MCF 10A (cell line): ENCODE measurements at regions not wholly inside any gene's neighbourhood (a gene's known extent, or its start where the extent isn't known, plus 50 kb on each side); places are given as distances from the start of the nearest gene placed in this dataset.

Experiments used
- BruUV-seq: library from RNA; stranded (reverse); fragments of 400-500 nt; replicated peaks from 2 replicates; lab custom pipeline; 2021; lab: Mats Ljungman, UMichigan
- CTCF ChIA-PET: fragments of 300-600 bp; sonication (Branson Sonifier 250); formaldehyde crosslinking; extraction: SDS; loops from one replicate; lab custom pipeline; 2021; ENCODE audit warnings: antibody characterized with exemption, inconsistent platforms; lab: Yijun Ruan, JAX
- POLR2A ChIA-PET: fragments of 300-600, 350-650 bp; sonication (Branson Sonifier 250); formaldehyde crosslinking; extraction: SDS; loops from one replicate; lab custom pipeline; 2020; ENCODE audit warnings: antibody characterized with exemption, inconsistent platforms; lab: Yijun Ruan, JAX
- DNase-seq: peaks from one replicate; pipeline ENCODE4 v3.0.0-alpha.2; 2018; ENCODE audit not compliant: unreplicated experiment
- H3K27ac Mint-ChIP-seq: one replicate; pipeline ENCODE4 v1.8.0; 2022; ENCODE audit warnings: mild to moderate bottlenecking, low read depth, mixed read lengths; ENCODE audit not compliant: unreplicated experiment
- H3K27me3 Mint-ChIP-seq: one replicate; pipeline ENCODE4 v1.8.0; 2022; ENCODE audit warnings: mixed read lengths; ENCODE audit not compliant: insufficient read depth, unreplicated experiment
- H3K36me3 Mint-ChIP-seq: one replicate; pipeline ENCODE4 v1.8.0; 2022; ENCODE audit warnings: mild to moderate bottlenecking, moderate library complexity, mixed read lengths; ENCODE audit not compliant: insufficient read depth, unreplicated experiment
- H3K4me1 Mint-ChIP-seq: one replicate; pipeline ENCODE4 v1.8.0; 2022; ENCODE audit warnings: mixed read lengths; ENCODE audit not compliant: insufficient read depth, unreplicated experiment
- H3K4me3 Mint-ChIP-seq: one replicate; pipeline ENCODE4 v1.8.0; 2022; ENCODE audit warnings: mild to moderate bottlenecking, moderate library complexity, mixed read lengths; ENCODE audit not compliant: unreplicated experiment
- H3K9me3 Mint-ChIP-seq: one replicate; pipeline ENCODE4 v1.8.0; 2022; ENCODE audit warnings: mixed read lengths; ENCODE audit not compliant: unreplicated experiment
- intact Hi-C: fragments of 100-400 bp; cut with micrococcal nuclease; formaldehyde crosslinking; loops from 2 replicates; pipeline ENCODE4 v1.14.1; 2022
- TF ChIP-seq, protein P1 (sequence below): fragments of 200-600 bp; IDR thresholded peaks from one replicate; pipeline ENCODE4 v1.8.0; 2022; ENCODE audit warnings: antibody characterized with exemption, mild to moderate bottlenecking; ENCODE audit not compliant: unreplicated experiment

DNA sequence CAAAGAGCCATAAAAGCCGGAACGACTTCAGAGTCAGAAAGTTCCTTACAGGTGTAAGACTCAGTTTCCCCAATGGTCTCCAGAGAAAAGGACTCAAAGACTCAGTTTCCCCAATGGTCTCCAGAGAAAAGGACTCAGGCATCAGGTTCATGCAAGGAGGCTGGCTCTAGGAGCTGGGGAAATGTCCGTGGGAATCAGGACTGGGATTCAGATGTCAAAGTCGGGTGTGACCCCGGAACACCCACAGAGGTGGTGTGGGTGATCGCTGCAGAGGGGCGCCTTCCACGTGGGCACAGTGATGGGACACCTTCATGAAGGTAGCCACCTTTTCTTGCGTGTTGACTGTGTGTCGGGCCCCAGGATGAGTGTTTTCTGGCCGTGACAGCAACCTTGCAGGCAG is 340.8 kb downstream of the NPHP4 start:
- Mint-ChIP-seq H3K4me1 (peaks cover 27% of the 10 kb centered on the region), H3K27me3 (no peaks in the 10 kb centered on the region), H3K4me3 (no peak overlapping the region), H3K9me3 (peaks cover 4% of the 10 kb centered on the region), H3K27ac (no peak overlapping the region), H3K36me3 (no peaks in the 10 kb centered on the region)
- no peak for DNase-seq
- TF ChIP-seq, protein P1, sequence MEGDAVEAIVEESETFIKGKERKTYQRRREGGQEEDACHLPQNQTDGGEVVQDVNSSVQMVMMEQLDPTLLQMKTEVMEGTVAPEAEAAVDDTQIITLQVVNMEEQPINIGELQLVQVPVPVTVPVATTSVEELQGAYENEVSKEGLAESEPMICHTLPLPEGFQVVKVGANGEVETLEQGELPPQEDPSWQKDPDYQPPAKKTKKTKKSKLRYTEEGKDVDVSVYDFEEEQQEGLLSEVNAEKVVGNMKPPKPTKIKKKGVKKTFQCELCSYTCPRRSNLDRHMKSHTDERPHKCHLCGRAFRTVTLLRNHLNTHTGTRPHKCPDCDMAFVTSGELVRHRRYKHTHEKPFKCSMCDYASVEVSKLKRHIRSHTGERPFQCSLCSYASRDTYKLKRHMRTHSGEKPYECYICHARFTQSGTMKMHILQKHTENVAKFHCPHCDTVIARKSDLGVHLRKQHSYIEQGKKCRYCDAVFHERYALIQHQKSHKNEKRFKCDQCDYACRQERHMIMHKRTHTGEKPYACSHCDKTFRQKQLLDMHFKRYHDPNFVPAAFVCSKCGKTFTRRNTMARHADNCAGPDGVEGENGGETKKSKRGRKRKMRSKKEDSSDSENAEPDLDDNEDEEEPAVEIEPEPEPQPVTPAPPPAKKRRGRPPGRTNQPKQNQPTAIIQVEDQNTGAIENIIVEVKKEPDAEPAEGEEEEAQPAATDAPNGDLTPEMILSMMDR = no peak
- CTCF ChIA-PET = interaction anchor here (1.1 to 1.5 kb wide), 4 partner anchors 11 to 141 kb away, joined by 3 to 4 read pairs (median 4); no protein-coding TSS in a partner anchor
- intact Hi-C loops = no loop called here
- POLR2A ChIA-PET = interaction anchor here (0.6 to 1.9 kb wide), 5 partner anchors 14 to 312 kb away, joined by 3 to 11 read pairs (median 5); no protein-coding TSS in a partner anchor
- BruUV-seq = no TSS peak

GRCh38 chr1:5651027-5651410 is 341.2 kb downstream of the NPHP4 start:
- no peak for DNase-seq
- no peak overlapping the region for H3K27ac Mint-ChIP-seq
- intact Hi-C loops = no loop called here
- H3K4me1 Mint-ChIP-seq = peaks cover 26% of the 10 kb centered on the region
- no peak overlapping the region for H3K4me3 Mint-ChIP-seq
- no peaks in the 10 kb centered on the region for H3K27me3 Mint-ChIP-seq
- CTCF ChIA-PET = interaction anchor here (1.0 to 1.1 kb wide), 2 partner anchors 13 kb away, joined by 3 to 4 read pairs; no protein-coding TSS in a partner anchor
- H3K9me3 Mint-ChIP-seq = peaks cover 5% of the 10 kb centered on the region
- TF ChIP-seq, protein P1 = no peak
- no TSS peak for BruUV-seq
- H3K36me3 Mint-ChIP-seq = no peaks in the 10 kb centered on the region
- POLR2A ChIA-PET = interaction anchor here (0.6 kb wide), 1 partner anchor 311 kb away, joined by 3 read pairs; no protein-coding TSS in a partner anchor

DNA sequence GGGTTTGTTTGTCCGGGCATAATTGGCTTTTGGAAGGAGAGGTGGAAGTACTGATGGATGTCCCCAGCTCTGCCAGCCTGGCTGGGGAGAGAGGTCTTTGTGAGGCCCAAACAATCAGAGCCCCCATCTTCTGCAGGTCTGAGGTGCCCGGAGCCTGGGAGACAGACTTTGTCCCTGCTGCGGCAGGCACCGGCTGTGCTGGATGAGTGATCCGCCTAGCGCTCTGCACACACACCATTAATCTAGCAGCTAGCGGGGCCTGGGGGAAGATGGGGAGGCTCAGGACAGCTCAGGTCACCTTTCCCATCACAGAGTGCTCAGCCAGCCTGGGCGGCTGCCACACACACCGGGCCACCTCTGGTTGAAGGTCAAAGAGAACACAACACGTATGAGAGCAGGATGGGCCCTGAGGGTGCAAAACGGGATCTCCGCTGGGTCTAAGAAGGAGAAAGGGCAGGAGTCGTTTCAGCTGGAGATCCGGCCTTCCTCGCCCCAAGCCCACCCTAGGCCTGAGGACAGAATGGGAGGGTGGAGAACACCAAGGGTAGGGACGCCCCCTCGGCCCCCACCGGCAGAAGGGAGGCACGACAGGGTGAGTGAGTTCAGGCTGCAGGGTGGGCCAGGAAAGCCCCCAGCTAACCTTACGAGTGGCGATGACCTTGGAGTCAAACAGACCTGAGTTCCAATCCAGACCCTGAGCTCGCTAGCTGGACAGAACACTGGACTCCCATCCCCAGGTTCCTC is 341.8 kb downstream of the NPHP4 start:
- Mint-ChIP-seq H3K27ac (peak overlapping the region; percentile 33), H3K4me1 (peaks cover 21% of the 10 kb centered on the region), H3K4me3 (no peak overlapping the region), H3K9me3 (peaks cover 5% of the 10 kb centered on the region), H3K27me3 (no peaks in the 10 kb centered on the region), H3K36me3 (no peaks in the 10 kb centered on the region)
- TF ChIP-seq, protein P1 = no peak
- POLR2A ChIA-PET = interaction anchor here (0.6 kb wide), 1 partner anchor 311 kb away, joined by 3 read pairs; no protein-coding TSS in a partner anchor
- no TSS peak for BruUV-seq
- DNase-seq = no peak
- CTCF ChIA-PET = interaction anchor here (0.5 to 1.2 kb wide), 5 partner anchors 12 to 105 kb away, joined by 3 to 4 read pairs (median 3); no protein-coding TSS in a partner anchor
- intact Hi-C loops = no loop called here

GRCh38 chr1:5649795-5650194 is 342.4 kb downstream of the NPHP4 start:
- Mint-ChIP-seq H3K27ac (no peak overlapping the region), H3K9me3 (peaks cover 5% of the 10 kb centered on the region), H3K4me1 (peaks cover 21% of the 10 kb centered on the region), H3K4me3 (no peak overlapping the region), H3K36me3 (no peaks in the 10 kb centered on the region), H3K27me3 (no peaks in the 10 kb centered on the region)
- TF ChIP-seq, protein P1 = no peak
- no TSS peak for BruUV-seq
- DNase-seq = no peak
- ChIA-PET POLR2A (no interaction called here), CTCF (interaction anchor here (0.5 to 1.2 kb wide), 5 partner anchors 29 to 139 kb away, joined by 3 to 6 read pairs (median 4); no protein-coding TSS in a partner anchor)
- intact Hi-C loops = no loop called here
